HG02943 (cell line): ENCODE measurements at regions not wholly inside any gene's neighbourhood (a gene's known extent, or its start where the extent isn't known, plus 50 kb on each side); places are given as distances from the start of the nearest gene placed in this dataset.
"Not testable (repeated sequence)": the region's sequence is repeated elsewhere in the genome, so short reads cannot be mapped to it uniquely, and the experiment has no call there.

Experiments used
- ATAC-seq: cut with Tn5 transposase; IDR thresholded peaks from one replicate; pipeline ENCODE4 v1.9.1; 2021; ENCODE audit warnings: mild to moderate bottlenecking, low read depth, moderate library complexity; ENCODE audit not compliant: unreplicated experiment

GRCh38 chr18:1522249-1522615 is 617.6 kb downstream of the ADCYAP1 start:
- no peak for ATAC-seq

- ATAC-seq: no peak
These were observed 622.3 kb downstream of the ADCYAP1 start for GRCh38 chr18:1526991-1527390.

GRCh38 chr18:1527805-1528204 is 623.1 kb downstream of the ADCYAP1 start:
- no peak for ATAC-seq

- ATAC-seq: no peak
These were observed 623.8 kb downstream of the ADCYAP1 start for GRCh38 chr18:1528447-1528846.

GRCh38 chr18:1528964-1529509 is 624.4 kb downstream of the ADCYAP1 start:
- ATAC-seq: no peak

- no peak for ATAC-seq
These were observed 626.0 kb downstream of the ADCYAP1 start for GRCh38 chr18:1530650-1531049.

GRCh38 chr18:1539276-1539675 is 634.6 kb downstream of the ADCYAP1 start:
- ATAC-seq: no peak

- ATAC-seq: no peak
These were observed 636.8 kb downstream of the ADCYAP1 start for GRCh38 chr18:1541478-1541877.

- no peak for ATAC-seq
These were observed 637.6 kb downstream of the ADCYAP1 start for GRCh38 chr18:1542230-1542774.

GRCh38 chr18:1544016-1544415 is 639.3 kb downstream of the ADCYAP1 start:
- ATAC-seq: no peak

- not testable (repeated sequence) for ATAC-seq
These were observed 653.0 kb downstream of the ADCYAP1 start for GRCh38 chr18:1557711-1558110.

- no peak for ATAC-seq
These were observed 654.9 kb downstream of the ADCYAP1 start for GRCh38 chr18:1559563-1559962.

GRCh38 chr18:1564793-1565192 is 660.1 kb downstream of the ADCYAP1 start:
- no peak for ATAC-seq

- no peak for ATAC-seq
These were observed 666.5 kb downstream of the ADCYAP1 start for GRCh38 chr18:1571206-1571605.

GRCh38 chr18:1573732-1574131 is 669.1 kb downstream of the ADCYAP1 start:
- ATAC-seq: no peak

GRCh38 chr18:1575084-1575483 is 670.4 kb downstream of the ADCYAP1 start:
- no peak for ATAC-seq

- no peak for ATAC-seq
These were observed 673.8 kb downstream of the ADCYAP1 start for GRCh38 chr18:1578505-1578904.

GRCh38 chr18:1581581-1581980 is 676.9 kb downstream of the ADCYAP1 start:
- no peak for ATAC-seq

- ATAC-seq: no peak
These were observed 681.3 kb downstream of the ADCYAP1 start for GRCh38 chr18:1585881-1586488.

- no peak for ATAC-seq
These were observed 688.4 kb downstream of the ADCYAP1 start for GRCh38 chr18:1593091-1593490.

GRCh38 chr18:1595195-1595594 is 690.5 kb downstream of the ADCYAP1 start:
- ATAC-seq: no peak

GRCh38 chr18:1599196-1599595 is 694.5 kb downstream of the ADCYAP1 start:
- no peak for ATAC-seq
